CD4-positive, alpha-beta T cell treated with Interleukin-17A for 4 hours (primary cell): ENCODE measurements at regions not wholly inside any gene's neighbourhood (a gene's known extent, or its start where the extent isn't known, plus 50 kb on each side); places are given as distances from the start of the nearest gene placed in this dataset.
"Not testable (repeated sequence)": the region's sequence is repeated elsewhere in the genome, so short reads cannot be mapped to it uniquely, and the experiment has no call there.

ENCODE experiments used
- DNase-seq: peaks from one replicate; pipeline ENCODE4 v3.0.0-alpha.2; 2020; ENCODE audit warnings: mixed read lengths

- no peak for DNase-seq
These were observed 51.5 kb downstream of the CRPPA start for GRCh38 chr7:16369855-16370254.

- DNase-seq = not testable (repeated sequence)
These were observed 52.0 kb downstream of the CRPPA start for GRCh38 chr7:16369309-16369708.

- DNase-seq = no peak
These were observed 52.5 kb downstream of the CRPPA start for GRCh38 chr7:16368885-16369284.

GRCh38 chr7:16367115-16367514, 54.2 kb downstream of the CRPPA start:
- DNase-seq = no peak

GRCh38 chr7:16365952-16366351, 55.4 kb downstream of the CRPPA start:
- no peak for DNase-seq

DNA sequence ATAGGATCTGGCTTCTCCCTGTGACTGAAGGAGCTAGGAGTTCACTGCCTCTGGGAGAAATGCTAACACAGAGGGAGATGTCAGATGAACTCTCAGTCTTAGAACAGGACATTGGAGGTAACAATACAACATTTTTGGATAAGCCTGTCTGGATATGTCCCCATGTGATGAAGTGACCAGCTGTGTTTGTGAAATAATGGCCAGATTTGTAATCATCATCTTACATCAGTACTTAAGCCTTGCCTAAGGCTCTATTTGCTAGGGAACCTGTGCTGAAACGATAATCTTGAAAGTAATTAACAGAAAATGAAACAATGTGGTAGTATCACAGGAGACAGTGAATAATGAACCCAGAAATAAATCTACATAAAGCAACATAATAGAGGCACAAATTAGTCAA, 56.2 kb downstream of the CRPPA start:
- DNase-seq = no peak

DNA sequence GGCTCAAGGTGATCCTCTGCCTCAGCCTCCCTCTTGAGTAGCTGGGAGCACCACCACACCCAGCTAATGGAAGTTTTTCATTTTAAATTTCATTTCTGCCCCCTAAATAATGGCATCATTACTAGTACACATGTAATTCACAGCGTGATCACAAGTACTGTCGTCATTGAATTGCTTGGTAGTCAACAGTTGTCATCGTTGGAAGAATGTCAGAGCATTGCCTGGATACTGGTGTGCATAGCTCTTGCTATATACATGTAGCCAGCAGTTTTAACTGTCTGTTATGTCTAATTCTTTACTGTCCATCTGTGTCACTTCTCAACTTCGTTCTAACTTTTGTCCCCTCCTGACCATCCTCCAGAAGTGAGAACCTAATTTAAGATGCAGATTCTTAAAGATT, 62.1 kb downstream of the CRPPA start:
- no peak for DNase-seq

GRCh38 chr7:16357921-16358320, 63.4 kb downstream of the CRPPA start:
- no peak for DNase-seq

DNA sequence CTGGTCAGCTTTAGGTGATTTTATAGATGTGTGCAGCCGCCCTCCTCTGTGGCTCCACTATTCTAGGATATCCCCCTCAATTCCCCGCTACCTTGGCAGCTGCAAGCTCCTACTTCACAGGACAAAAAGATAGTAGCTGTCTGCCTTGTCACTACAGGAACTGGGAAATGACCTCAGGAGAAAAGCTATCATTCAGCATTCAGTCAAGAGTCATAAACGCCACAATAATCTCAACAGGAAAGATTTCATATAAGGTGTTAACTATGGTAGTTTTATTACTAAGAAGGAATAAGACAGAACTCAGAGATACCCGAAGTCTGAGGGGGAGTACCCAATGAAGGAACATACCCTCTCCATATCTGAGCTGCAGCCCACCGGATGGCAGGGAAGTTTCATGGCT, 63.9 kb downstream of the CRPPA start:
- DNase-seq = no peak

DNA sequence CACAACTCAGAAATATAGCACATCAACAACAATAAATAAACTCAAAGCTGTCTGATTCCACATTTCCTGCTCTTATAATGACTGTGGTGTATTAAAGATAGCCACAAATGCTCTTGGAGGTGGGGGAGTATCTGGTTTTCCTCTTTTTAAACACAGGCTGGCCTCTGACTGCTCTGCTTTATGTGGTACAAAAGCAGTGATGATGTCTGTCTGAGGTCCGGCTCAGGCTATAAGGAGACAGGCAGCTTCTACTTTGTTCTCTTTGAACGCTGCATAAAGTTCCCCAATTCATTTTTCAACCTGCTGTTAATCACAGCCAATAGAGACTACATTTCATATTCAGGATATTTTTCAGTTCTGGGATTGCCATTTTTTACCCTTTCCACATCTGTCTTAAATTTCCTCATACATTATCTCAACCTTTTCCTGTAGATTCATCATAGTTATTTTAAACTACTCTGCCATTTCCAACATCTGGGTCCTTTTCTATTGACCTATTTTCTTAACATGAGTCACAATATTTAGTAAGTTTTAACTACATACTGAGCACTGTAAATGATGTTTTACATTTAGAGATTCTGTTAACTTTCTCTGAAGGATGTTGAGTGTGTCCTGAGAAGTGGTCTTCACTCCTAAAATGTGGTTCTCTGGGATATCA, 64.9 kb downstream of the CRPPA start:
- no peak for DNase-seq

GRCh38 chr7:16354573-16354972, 66.8 kb downstream of the CRPPA start:
- no peak for DNase-seq

- DNase-seq = no peak
These were observed 68.1 kb downstream of the CRPPA start for GRCh38 chr7:16353226-16353625.

DNA sequence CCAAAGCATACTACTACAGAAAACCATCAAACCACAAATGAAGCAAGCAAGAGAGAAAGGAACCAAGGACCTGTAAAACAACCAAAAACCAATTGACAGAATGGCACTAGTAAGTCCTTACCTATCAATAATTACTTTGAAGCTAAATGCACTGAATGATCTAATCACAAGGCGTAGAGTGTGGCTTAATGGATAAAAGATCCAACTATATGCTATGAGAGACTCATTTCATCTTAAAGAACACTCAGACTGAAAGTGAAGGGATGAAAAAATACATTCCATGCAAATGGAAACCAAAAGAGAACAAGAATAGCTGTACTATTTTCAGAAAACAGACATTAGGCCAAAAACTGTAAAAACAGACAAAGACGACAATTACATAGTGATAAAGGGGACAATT, 70.7 kb downstream of the CRPPA start:
- DNase-seq = no peak

DNA sequence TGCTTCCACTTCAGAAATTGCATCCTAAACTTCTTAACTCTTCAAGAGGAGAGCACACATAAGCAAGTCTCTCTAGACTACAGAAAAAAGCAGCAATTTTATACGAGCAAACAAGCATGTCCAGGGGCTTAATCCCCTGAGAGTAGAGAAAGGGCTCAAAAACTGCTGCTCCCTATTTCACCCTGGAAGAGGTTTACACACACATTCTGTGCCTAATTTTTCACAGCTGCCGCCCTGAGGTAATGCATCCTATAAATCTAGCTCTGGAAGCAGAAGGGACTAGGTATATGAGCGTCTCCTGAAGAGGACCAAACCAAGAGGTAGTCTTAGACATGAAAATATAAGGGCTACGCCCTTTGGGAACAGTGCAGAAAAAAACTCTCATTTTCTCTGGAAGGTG, 73.1 kb downstream of the CRPPA start:
- DNase-seq = no peak

GRCh38 chr7:16347827-16348192, 73.5 kb downstream of the CRPPA start:
- DNase-seq = no peak

DNA sequence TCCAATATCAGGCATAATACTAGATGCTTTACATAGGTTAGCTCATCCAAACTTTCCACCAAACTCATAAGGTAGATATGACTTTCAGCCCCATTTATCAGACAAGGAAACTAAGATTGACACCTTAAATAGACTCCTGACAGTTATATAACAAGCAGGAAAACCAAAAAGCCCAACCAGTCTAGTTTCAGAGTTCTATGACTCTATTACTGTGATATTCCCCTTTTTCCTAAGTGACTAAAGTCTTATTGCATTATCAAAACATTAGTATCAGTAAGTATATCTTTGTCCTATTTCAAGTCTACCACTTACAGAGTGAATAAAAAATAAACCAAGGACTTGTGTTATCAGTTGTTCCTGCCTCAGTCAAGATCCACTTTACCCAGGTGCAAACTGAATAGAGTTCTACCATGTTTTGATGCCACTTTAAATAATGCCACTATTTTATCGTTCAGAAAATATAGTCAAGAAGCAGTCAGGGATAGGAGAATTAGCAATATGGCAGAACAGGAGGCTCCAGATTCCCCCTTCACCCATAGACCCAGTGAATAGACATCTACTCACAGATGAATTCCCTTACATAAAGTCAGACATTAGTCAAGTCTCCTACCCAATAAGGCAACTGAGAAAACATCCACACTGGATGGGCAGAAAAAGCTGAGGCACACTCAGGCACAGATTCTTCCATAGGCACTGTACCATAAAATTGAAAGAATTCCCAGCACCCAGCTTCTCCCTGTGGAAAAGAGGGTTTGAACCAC, 74.1 kb downstream of the CRPPA start:
- DNase-seq = no peak

DNA sequence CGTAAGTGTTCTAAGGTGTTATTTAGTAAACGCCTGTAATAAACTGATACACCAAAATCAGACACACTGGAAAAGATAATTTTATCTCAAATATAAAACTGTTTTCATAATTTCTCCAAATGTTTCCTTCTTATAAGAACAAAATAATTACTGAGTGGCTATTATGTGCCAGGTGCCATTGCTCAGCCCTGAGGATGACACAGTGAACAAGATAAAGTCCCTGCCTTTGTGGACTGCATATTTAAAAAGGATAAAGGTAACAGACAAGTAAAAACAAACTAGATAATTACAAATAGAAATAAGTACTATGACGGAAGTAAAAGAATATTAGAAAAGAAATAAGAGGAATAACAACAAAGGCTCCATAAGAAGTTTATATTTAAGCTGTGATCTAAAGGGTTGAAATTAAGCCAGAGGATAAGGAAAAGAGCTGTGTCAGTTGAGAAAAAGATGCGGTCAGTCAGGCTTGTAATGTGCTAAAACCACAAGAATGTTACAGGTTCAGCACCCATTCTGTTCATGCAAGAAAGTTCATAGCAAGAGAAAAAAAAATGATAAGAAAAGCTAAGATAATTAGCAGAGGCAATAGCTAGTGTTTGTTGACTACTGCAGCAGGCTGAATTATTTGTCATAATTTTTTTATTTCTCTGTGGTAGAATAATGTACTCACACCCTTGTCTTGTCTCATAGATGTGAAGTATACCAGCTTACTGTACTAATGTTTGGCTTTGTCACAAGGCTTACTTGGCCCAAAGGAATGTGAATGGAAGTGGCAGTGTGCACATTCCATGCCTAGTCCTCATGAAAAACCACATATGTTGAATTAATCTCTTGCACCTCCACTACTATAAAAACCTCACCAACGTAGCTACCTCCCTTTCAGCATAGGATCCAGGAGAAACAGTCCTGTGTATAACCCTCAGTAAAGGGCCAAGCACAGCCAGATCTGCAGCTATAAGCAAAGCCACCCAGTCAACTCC, 75.1 kb downstream of the CRPPA start:
- DNase-seq = no peak

- no peak for DNase-seq
These were observed 76.4 kb downstream of the CRPPA start for GRCh38 chr7:16344927-16345326.

- no peak for DNase-seq
These were observed 77.7 kb downstream of the CRPPA start for GRCh38 chr7:16343612-16344011.

DNA sequence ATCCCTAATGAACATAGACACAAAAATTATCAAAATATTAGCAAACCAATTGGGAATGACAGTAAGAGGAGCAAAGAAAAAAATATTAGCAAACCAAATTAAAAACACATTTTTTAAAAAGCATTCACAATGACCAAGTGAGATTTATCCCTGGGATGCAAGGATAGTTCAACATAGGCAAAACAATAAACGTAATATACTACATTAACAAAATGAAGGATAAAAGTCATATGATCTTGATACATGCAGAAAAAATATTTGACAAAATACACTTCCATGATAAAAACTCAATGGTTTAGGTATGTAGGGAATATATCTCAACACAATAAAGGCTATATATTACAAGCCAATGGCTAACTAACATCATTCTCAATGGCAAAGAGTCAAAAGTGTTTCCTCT, 83.3 kb downstream of the CRPPA start:
- no peak for DNase-seq

GRCh38 chr7:16326106-16326505, 95.2 kb downstream of the CRPPA start:
- no peak for DNase-seq

DNA sequence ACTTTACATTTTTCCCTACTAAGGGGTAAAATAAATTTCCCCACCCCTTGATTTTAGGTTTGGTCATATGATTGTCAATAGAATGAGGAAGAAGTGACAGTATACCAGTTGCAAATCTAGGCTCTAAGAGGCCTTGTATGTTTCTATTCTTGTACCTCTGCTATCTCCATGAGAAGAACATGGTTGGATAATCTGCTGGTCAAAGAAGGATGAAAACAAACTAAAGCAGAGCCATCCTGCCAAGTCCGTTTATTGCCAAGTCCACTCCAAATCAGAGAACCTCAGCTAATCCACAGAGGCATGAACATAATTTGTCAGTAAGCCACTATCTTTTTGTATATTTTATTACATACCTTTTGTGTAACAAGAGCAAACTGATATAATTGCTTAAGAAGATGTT, 98.0 kb downstream of the CRPPA start:
- DNase-seq = no peak

DNA sequence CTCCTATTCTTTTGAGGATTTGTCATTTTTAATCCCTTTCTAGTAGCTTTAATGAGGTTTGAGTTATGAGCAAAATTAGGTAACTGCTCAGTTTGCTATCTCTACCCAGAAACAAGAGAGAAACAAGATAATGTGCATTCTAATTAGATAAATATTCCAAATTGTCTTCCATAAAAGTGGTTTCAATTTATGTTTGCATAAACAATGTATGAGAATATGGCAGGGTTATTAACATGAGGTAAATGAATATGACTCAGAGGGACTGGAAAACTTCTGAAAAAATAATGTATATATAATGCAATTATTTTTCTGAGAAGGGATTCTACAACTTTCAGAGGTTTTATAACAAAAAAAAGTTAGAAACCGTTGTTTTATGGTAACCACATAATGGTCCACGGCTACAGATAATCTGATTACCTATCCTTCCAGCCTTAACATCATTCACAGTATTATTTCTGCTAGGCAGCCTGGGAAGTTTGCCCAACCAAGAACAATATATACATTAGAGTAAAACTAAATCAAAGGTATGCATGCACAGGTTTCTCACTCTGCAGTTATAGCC, 101.2 kb downstream of the CRPPA start:
- no peak for DNase-seq
